IMR-90 (cell line): ENCODE measurements at regions not wholly inside any gene's neighbourhood (a gene's known extent, or its start where the extent isn't known, plus 50 kb on each side); places are given as distances from the start of the nearest gene placed in this dataset.

Experiments
- ATAC-seq: fragments of 200-7000 bp; cut with Tn5 transposase; 2 replicates; pipeline ENCODE4 v1.9.1; 2020; ENCODE audit warnings: low read depth, mild to moderate bottlenecking, moderate library complexity
- BruUV-seq: library from RNA; stranded (reverse); fragments of 400-500 nt; replicated peaks from 2 replicates; lab custom pipeline; 2021; lab: Mats Ljungman, UMichigan
- CTCF ChIA-PET: fragments of 300-600 bp; formaldehyde crosslinking; extraction: SDS; loops from one replicate; lab custom pipeline; 2021; ENCODE audit warnings: antibody characterized with exemption; lab: Yijun Ruan, JAX
- POLR2A ChIA-PET: fragments of 300-600 bp; sonication (Branson Sonifier 250); formaldehyde crosslinking; loops from one replicate; lab custom pipeline; 2022; ENCODE audit warnings: antibody characterized with exemption; ENCODE audit not compliant: unreplicated experiment; lab: Charles Lee
- DNase-seq: peaks from one replicate; pipeline ENCODE4 v3.0.0; 2013
- H2AFZ ChIP-seq: replicated peaks from 2 replicates; pipeline ENCODE3; 2013; ENCODE audit warnings: low read length, mild to moderate bottlenecking; ENCODE audit not compliant: poor library complexity
- H2AK5ac ChIP-seq: 2 replicates; pipeline ENCODE4 v1.6.1; 2013; ENCODE audit warnings: low read depth, low read length, inconsistent platforms
- H2AK9ac ChIP-seq: replicated peaks from 2 replicates; pipeline ENCODE3; 2013; ENCODE audit warnings: mild to moderate bottlenecking, low read depth, low read length, moderate library complexity; ENCODE audit not compliant: poor library complexity
- H2BK120ac ChIP-seq: 2 replicates; pipeline ENCODE4 v1.6.1; 2013; ENCODE audit warnings: low read depth, low read length, inconsistent platforms
- H2BK15ac ChIP-seq: 3 replicates; pipeline ENCODE4 v1.6.1; 2013; ENCODE audit warnings: low read depth, low read length, inconsistent platforms
- H2BK20ac ChIP-seq: 2 replicates; pipeline ENCODE4 v1.6.1; 2013; ENCODE audit warnings: low read depth, mild to moderate bottlenecking, inconsistent platforms, low read length, moderate library complexity
- H2BK5ac ChIP-seq: 2 replicates; pipeline ENCODE4 v1.6.1; 2013; ENCODE audit warnings: mild to moderate bottlenecking, low read depth, low read length, inconsistent platforms; ENCODE audit not compliant: poor library complexity, severe bottlenecking
- H3K14ac ChIP-seq: replicated peaks from 2 replicates; pipeline ENCODE4 v1.6.1; 2013; ENCODE audit warnings: low read depth, low read length, inconsistent platforms
- H3K18ac ChIP-seq: 2 replicates; pipeline ENCODE4 v1.6.1; 2013; ENCODE audit warnings: low read depth, low read length, control low read depth
- H3K23ac ChIP-seq: 2 replicates; pipeline ENCODE4 v1.6.1; 2013; ENCODE audit warnings: low read depth, low read length, inconsistent platforms
- H3K27ac ChIP-seq: 2 replicates; pipeline ENCODE4 v1.5.1; 2013; ENCODE audit warnings: mild to moderate bottlenecking, control low read depth, low read length; ENCODE audit not compliant: insufficient read depth
- H3K27me3 ChIP-seq: 2 replicates; pipeline ENCODE4 v1.6.1; 2013; ENCODE audit warnings: low read length; ENCODE audit not compliant: control insufficient read depth, insufficient read depth
- H3K36me3 ChIP-seq: 2 replicates; pipeline ENCODE4 v1.6.1; 2013; ENCODE audit warnings: low read length, mixed read lengths; ENCODE audit not compliant: control insufficient read depth, insufficient read depth
- H3K4ac ChIP-seq: 2 replicates; pipeline ENCODE4 v1.6.1; 2013; ENCODE audit warnings: low read depth, low read length, inconsistent platforms
- H3K4me1 ChIP-seq: 2 replicates; pipeline ENCODE4 v1.6.1; 2013; ENCODE audit warnings: low read length, mixed read lengths; ENCODE audit not compliant: control insufficient read depth, insufficient read depth
- H3K4me2 ChIP-seq: 2 replicates; pipeline ENCODE4 v1.6.1; 2013; ENCODE audit warnings: low read depth, mild to moderate bottlenecking, control low read depth, low read length, moderate library complexity
- H3K4me3 ChIP-seq: 2 replicates; pipeline ENCODE4 v1.5.1; 2013; ENCODE audit warnings: low read depth, mild to moderate bottlenecking, control low read depth, low read length, moderate library complexity; ENCODE audit not compliant: insufficient read depth
- H3K56ac ChIP-seq: 2 replicates; pipeline ENCODE4 v1.6.1; 2013; ENCODE audit warnings: low read length, inconsistent platforms; ENCODE audit not compliant: insufficient read depth; ENCODE audit errors: extremely low read depth
- H3K79me1 ChIP-seq, 2 experiments: 2 replicates each; pipeline ENCODE4 v1.6.1; 2013; ENCODE audit warnings: low read length in 2 of 2, inconsistent platforms in 1 of 2, low read depth in 1 of 2
- H3K9ac ChIP-seq: 2 replicates; pipeline ENCODE4 v1.6.1; 2013; ENCODE audit warnings: low read depth, low read length, control low read depth
- H3K9me1 ChIP-seq: 2 replicates; pipeline ENCODE4 v1.6.1; 2013; ENCODE audit warnings: low read length, inconsistent platforms; ENCODE audit not compliant: insufficient read depth
- H3K9me3 ChIP-seq: 2 replicates; pipeline ENCODE4 v1.6.1; 2013; ENCODE audit warnings: low read length; ENCODE audit not compliant: control insufficient read depth, insufficient read depth
- H4K20me1 ChIP-seq: 2 replicates; pipeline ENCODE4 v1.6.1; 2013; ENCODE audit warnings: low read length, inconsistent platforms; ENCODE audit not compliant: insufficient read depth
- H4K5ac ChIP-seq: 2 replicates; pipeline ENCODE4 v1.6.1; 2013; ENCODE audit warnings: mild to moderate bottlenecking, low read depth, low read length, control low read depth
- H4K8ac ChIP-seq, 2 experiments: 2 replicates each; pipeline ENCODE4 v1.6.1; 2013; ENCODE audit warnings: low read depth in 2 of 2, low read length in 2 of 2, control low read depth in 1 of 2, inconsistent platforms in 1 of 2
- H4K91ac ChIP-seq: 2 replicates; pipeline ENCODE4 v1.6.1; 2013; ENCODE audit warnings: low read depth, low read length, inconsistent platforms; ENCODE audit not compliant: insufficient read depth
- CEBPB ChIP-seq: IDR thresholded peaks from 2 replicates; pipeline ENCODE4 v1.6.1; 2012; ENCODE audit warnings: low read depth, low read length, improper control_type of control experiment
- CHD1 ChIP-seq: IDR thresholded peaks from 2 replicates; pipeline ENCODE4 v1.6.1; 2012; ENCODE audit warnings: low read depth, low read length, improper control_type of control experiment
- FOS ChIP-seq: fragments of 150-350 bp; IDR thresholded peaks from 2 replicates; pipeline ENCODE4 v1.6.1; 2016; ENCODE audit warnings: low read depth, low read length
- MAFK ChIP-seq: IDR thresholded peaks from 2 replicates; pipeline ENCODE4 v1.6.1; 2012; ENCODE audit warnings: low read depth, low read length, improper control_type of control experiment
- NFE2L2 ChIP-seq: fragments of 150-350 bp; IDR thresholded peaks from 2 replicates; pipeline ENCODE4 v1.6.1; 2016; ENCODE audit warnings: low read depth, mild to moderate bottlenecking, low read length
- RCOR1 ChIP-seq: IDR thresholded peaks from 2 replicates; pipeline ENCODE4 v1.6.1; 2012; ENCODE audit warnings: mild to moderate bottlenecking, low read length, improper control_type of control experiment; ENCODE audit not compliant: insufficient replicate concordance
- WGBS, 2 experiments: methylation state at CpG; one replicate each; pipeline versions ENCODE4 v1.1.5 to v1.1.7; 2013; ENCODE audit warnings: missing lambda C conversion rate in 2 of 2; ENCODE audit not compliant: insufficient read length in 1 of 2; ENCODE audit errors: extremely low coverage in 2 of 2; 5-methylcytosine and 5-hydroxymethylcytosine counted together
- dilution Hi-C: fragments of 300-500 bp; cut with HindIII; formaldehyde crosslinking; loops from one replicate; pipeline ENCODE4 v1.14.3; 2018; ENCODE audit warnings: low sequenced_read_pairs; ENCODE audit not compliant: unreplicated experiment
- in situ Hi-C: fragments of 300-500 bp; cut with MboI; formaldehyde crosslinking; loops from 3 replicates; pipeline ENCODE4 v1.14.3; 2019; ENCODE audit warnings: low sequenced_read_pairs, inconsistent platforms, mixed read lengths
- intact Hi-C: fragments of 100-400 bp; cut with micrococcal nuclease; formaldehyde crosslinking; loops from 2 replicates; pipeline ENCODE4 v1.10.0; 2022
- TF ChIP-seq, protein P1 (sequence below): fragments of 150-350 bp; IDR thresholded peaks from 2 replicates; pipeline ENCODE4 v1.6.1; 2017; ENCODE audit warnings: mild to moderate bottlenecking, antibody characterized with exemption, low read length, low read depth

GRCh38 chr3:67897351-67898336 is 243.2 kb upstream of the SUCLG2 start:
- no peak overlapping the region for H3K14ac ChIP-seq
- H3K23ac ChIP-seq = no peak overlapping the region
- BruUV-seq = no TSS peak
- no peaks in the 10 kb centered on the region for H3K9me1 ChIP-seq
- in situ Hi-C loops = no loop called here
- H3K9me3 ChIP-seq = no peaks in the 10 kb centered on the region
- POLR2A ChIA-PET = no interaction called here
- CTCF ChIA-PET = no interaction called here
- H2AK9ac ChIP-seq = no peak overlapping the region
- no peak overlapping the region for H4K5ac ChIP-seq
- no peak overlapping the region for H3K27ac ChIP-seq
- H4K20me1 ChIP-seq = no peaks in the 10 kb centered on the region
- no peaks in the 10 kb centered on the region for H3K79me1 ChIP-seq
- no peak overlapping the region for H4K8ac ChIP-seq
- H2BK120ac ChIP-seq = no peak overlapping the region
- no peak overlapping the region for H2BK5ac ChIP-seq
- no peak overlapping the region for H2BK20ac ChIP-seq
- H3K18ac ChIP-seq = no peak overlapping the region
- H3K4ac ChIP-seq = no peak overlapping the region
- no peak overlapping the region for H4K91ac ChIP-seq
- DNase-seq (no peak), ATAC-seq (no peak)
- 80% methylated on average over 2 of the region's 15 CpGs; no CpG with 5 or more reads in 1 of the 2 experiments for WGBS, 2 experiments
- intact Hi-C loops = no loop called here
- no peaks in the 10 kb centered on the region for H3K27me3 ChIP-seq
- TF ChIP-seq CHD1 (no peak), CEBPB (no peak), RCOR1 (no peak), FOS (no peak), MAFK (no peak), NFE2L2 (no peak)
- TF ChIP-seq, protein P1, sequence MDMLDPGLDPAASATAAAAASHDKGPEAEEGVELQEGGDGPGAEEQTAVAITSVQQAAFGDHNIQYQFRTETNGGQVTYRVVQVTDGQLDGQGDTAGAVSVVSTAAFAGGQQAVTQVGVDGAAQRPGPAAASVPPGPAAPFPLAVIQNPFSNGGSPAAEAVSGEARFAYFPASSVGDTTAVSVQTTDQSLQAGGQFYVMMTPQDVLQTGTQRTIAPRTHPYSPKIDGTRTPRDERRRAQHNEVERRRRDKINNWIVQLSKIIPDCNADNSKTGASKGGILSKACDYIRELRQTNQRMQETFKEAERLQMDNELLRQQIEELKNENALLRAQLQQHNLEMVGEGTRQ = no peak
- no peak overlapping the region for H2AK5ac ChIP-seq
- no peak overlapping the region for H3K56ac ChIP-seq
- H2BK15ac ChIP-seq = no peak overlapping the region
- H3K36me3 ChIP-seq = no peaks in the 10 kb centered on the region
- H3K4me3 ChIP-seq = no peak overlapping the region
- no peak overlapping the region for H3K4me2 ChIP-seq
- dilution Hi-C loops = no loop called here
- no peak overlapping the region for H3K9ac ChIP-seq
- H2AFZ ChIP-seq = no peak overlapping the region
- H3K4me1 ChIP-seq = no peaks in the 10 kb centered on the region
